ENCODE measurements at regions not wholly inside any gene's neighbourhood (a gene's known extent, or its start where the extent isn't known, plus 50 kb on each side); places are given as distances from the start of the nearest gene placed in this dataset.

GRCh38 chr6:112806163-112806865 lies 459.2 kb downstream of the RFPL4B start:
- no peak for DNase-seq

- DNase-seq, result no peak
These were observed 474.3 kb downstream of the RFPL4B start for GRCh38 chr6:112821476-112821875.

- no peak for DNase-seq
These were observed 475.6 kb downstream of the RFPL4B start for GRCh38 chr6:112822769-112823168.

GRCh38 chr6:112827793-112828192 lies 480.7 kb downstream of the RFPL4B start:
- no peak for DNase-seq

GRCh38 chr6:112831022-112831421 lies 483.9 kb downstream of the RFPL4B start:
- DNase-seq, result no peak

GRCh38 chr6:112833581-112834131 lies 486.5 kb downstream of the RFPL4B start:
- DNase-seq, result no peak

GRCh38 chr6:112835078-112835477 lies 487.9 kb downstream of the RFPL4B start:
- no peak for DNase-seq

GRCh38 chr6:112839525-112839961 lies 492.4 kb downstream of the RFPL4B start:
- DNase-seq, result no peak

GRCh38 chr6:112841553-112842329 lies 494.6 kb downstream of the RFPL4B start:
- DNase-seq, result no peak

- DNase-seq, result no peak
These were observed 495.2 kb downstream of the RFPL4B start for GRCh38 chr6:112842330-112842685.

GRCh38 chr6:112846681-112847080 lies 499.6 kb downstream of the RFPL4B start:
- DNase-seq, result no peak

- no peak for DNase-seq
These were observed 504.0 kb downstream of the RFPL4B start for GRCh38 chr6:112851146-112851545.

- no peak for DNase-seq
These were observed 506.0 kb downstream of the RFPL4B start for GRCh38 chr6:112853162-112853561.

- no peak for DNase-seq
These were observed 516.6 kb downstream of the RFPL4B start for GRCh38 chr6:112863753-112864152.

- DNase-seq, result no peak
These were observed 518.0 kb downstream of the RFPL4B start for GRCh38 chr6:112865131-112865530.

- no peak for DNase-seq
These were observed 527.8 kb downstream of the RFPL4B start for GRCh38 chr6:112874881-112875280.

GRCh38 chr6:112877134-112878100 lies 530.3 kb downstream of the RFPL4B start:
- DNase-seq, result no peak

GRCh38 chr6:112879920-112880413 lies 532.8 kb downstream of the RFPL4B start:
- DNase-seq, result no peak

GRCh38 chr6:112881027-112881426 lies 533.9 kb downstream of the RFPL4B start:
- DNase-seq, result no peak

GRCh38 chr6:112881828-112882780 lies 535.0 kb downstream of the RFPL4B start:
- no peak for DNase-seq

- no peak for DNase-seq
These were observed 536.0 kb downstream of the RFPL4B start for GRCh38 chr6:112883095-112883494.

- no peak for DNase-seq
These were observed 539.3 kb downstream of the RFPL4B start for GRCh38 chr6:112886415-112886814.
